Ureter (tissue), 1 donor: ENCODE measurements at regions not wholly inside any gene's neighbourhood (a gene's known extent, or its start where the extent isn't known, plus 50 kb on each side); places are given as distances from the start of the nearest gene placed in this dataset.
"Not testable (repeated sequence)": the region's sequence is repeated elsewhere in the genome, so short reads cannot be mapped to it uniquely, and the experiment has no call there.

Source experiments
- DNase-seq: peaks from one replicate; pipeline ENCODE4 v3.0.0-alpha.2; 2020; ENCODE audit warnings: low spot score
- donor health status: DM: yes; HTN: yes; CAD: no.

DNA sequence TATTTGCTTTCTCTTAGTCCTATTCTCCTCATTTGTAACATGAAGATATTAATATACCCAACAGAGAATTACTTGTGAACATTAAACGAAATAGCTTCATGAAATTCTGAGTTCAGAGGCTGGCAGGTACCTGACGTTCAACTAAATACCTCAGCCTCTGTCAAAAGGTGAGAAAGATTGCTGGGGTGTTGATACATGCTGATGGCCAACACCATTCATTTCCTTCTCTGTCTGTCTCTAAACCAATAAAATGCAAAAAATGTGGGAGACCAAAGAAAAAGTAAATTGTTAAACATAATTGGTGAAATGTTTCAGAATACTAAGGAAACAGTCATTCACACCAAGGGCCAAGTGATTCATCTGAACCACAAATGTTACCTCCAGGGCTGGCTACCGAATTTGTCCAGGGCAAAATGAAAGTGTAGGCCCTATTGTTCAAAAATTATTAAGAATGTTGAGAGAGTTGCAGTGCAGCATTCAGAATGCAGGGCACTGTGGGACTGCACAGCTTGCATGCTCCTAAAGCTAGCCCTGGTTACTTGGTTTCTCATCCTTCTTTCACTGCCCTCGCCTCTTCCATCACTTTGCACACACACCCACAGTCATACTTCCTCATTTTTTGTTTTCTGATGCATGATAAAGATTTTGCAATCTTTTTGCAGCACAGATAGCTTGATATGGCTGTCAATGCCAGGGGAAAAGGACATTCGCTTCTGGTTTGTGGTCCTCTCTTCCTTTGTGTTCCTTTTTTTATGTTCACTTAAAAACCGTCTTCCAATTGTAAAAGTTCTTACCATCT, 414.3 kb upstream of the NR5A2 start:
- DNase-seq = no peak

DNA sequence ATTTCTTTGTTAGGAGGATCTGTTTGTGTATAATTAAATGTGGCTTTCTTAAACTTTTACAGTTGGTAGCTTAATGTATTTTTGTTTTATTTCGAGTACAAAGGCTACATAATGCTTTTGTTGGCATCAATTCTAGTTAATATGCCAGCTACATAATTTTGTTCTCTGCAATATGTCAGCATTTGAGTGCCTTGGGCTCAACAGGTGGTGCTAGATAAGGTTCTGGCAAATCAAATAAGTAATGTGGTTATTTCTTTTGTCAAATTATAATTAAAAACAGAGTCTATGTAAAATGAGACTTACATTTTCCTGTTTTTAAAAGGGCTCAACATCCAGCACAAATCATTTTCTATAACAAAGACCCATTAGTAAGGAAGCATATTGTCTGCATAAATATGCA, 410.6 kb upstream of the NR5A2 start:
- no peak for DNase-seq

DNA sequence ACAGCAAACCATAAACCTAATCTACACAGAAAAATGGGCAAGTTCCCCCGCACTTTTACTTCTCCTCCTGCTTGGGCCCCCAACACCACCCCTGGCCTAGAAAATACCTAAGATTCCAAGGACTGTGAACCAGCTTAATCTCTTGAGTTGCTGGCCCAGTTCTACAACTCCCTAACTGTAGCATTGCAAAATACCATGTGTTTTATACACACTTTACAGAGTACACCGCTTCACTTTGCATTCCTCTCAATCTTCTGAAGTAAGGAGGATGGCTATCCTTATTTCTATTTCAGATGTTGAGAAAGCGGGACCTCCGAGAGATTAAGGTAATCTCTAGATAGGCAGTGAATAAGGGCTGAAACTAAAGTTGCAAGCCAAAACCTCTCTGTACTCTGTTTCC, 408.3 kb upstream of the NR5A2 start:
- DNase-seq = no peak

- DNase-seq = not testable (repeated sequence)
Observed at GRCh38 chr1:199626228-199626627, 401.3 kb upstream of the NR5A2 start.

DNA sequence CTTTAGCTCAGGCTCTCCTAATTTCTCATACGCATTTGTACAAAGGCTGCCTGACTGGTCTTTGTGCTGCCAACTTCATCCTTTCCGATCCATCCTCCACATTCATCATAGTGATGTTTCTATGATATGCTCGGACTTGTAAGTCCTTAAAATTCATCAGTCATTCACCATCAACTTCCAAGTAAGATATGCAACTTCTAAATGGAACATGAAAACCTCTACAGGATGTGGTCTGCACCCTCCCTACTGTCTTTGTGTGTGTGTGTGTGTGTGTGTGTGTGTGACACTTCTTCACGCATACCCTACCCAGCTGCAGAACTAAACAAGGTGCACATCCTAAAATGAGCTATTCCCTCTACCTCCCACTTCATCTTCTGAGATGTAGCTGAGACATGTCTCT, 397.9 kb upstream of the NR5A2 start:
- no peak for DNase-seq

- no peak for DNase-seq
Observed at GRCh38 chr1:199639453-199639852, 388.1 kb upstream of the NR5A2 start.

DNA sequence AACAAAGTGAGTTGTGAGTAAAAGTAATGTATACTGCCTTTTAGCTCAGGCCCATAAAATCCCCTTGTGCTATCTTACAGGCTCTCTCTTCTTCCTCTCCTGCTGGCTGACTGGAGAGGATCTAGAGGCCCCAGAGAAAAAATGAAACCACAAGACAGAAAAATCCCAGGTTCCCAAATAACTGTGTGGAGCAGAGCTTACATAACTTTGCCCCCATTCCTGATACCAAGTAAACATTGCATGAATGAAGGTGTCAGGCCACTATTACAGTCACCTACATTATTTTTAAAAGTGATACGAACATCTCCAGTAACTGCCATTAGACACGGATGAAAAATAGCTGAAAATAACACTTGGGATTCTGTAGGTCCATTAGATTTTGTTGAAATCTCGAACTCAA, 386.0 kb upstream of the NR5A2 start:
- DNase-seq = no peak

DNA sequence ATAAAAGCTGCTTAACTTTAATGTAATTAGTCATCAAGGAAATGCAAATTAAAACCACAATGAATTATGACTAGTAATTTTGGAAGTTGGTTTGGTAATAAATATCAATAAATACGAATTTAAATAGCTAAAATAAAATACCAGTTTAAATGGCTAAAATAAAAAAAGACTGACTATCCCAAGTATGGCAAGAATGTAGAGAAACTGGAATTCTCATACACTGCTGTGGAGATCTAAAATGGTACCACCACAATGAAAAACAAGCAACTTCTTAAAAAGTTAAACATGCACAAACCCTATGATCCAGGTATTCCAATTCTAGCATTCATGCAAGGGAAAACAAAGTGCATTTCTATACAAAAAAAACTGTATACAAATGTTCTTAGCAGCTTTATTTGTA, 382.6 kb upstream of the NR5A2 start:
- no peak for DNase-seq

DNA sequence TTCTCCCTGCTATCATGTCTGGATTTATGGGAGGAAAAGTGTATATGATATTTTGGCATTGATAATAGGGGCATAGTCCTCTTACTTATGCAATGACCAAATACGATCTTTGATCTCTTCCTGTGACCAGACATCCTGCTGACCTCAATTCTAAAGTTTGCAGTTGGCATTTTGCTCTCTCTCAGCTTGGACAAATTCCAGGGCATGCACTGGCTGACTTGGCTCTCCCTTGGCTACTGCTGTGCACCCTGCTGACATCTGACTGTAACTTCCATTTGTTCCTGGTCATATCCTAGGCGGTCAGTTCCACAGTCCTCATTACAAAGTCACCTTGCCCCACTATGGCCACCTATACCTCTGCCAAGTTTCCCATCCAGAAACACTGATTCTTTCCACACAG, 380.7 kb upstream of the NR5A2 start:
- DNase-seq = no peak

- DNase-seq = no peak
Observed at GRCh38 chr1:199657449-199657848, 370.1 kb upstream of the NR5A2 start.

DNA sequence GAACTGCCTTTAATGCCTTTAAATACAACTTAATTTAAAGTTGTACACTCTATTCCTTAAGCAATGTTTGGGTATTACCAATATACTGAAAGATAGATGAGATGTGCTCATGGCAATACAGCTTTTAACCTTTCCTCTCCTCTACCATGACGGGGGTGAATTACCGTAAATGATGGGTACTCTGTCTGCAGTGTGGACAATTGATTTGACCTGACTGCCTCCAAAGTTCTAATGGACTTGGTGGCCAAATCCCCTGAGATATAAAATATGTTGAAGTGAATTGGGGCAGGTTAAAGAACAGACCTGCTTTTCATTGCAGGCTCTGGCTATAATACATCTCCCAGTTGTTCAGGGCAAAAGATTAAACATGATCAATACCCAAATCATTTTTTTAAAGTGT, 367.4 kb upstream of the NR5A2 start:
- DNase-seq = no peak

- DNase-seq = no peak
Observed at GRCh38 chr1:199665371-199665770, 362.1 kb upstream of the NR5A2 start.

DNA sequence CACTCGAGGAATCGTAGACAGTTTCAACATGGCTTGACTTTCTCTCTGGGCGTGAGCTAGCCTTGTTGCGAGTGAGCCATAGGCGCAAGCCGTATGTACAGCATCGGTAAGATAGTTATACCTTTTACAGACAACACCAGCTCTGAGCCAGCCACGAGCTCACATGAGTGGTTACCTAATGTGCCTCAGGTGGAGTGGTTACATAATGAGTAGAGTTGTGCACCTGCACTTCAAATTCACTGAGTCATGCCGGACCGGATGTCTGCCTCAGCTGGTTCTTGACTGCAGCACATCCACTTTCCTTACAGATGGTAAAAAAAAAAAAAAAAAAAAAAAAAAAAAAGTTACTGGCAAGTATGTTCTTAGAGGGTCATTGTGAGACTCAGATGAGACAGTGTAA, 360.4 kb upstream of the NR5A2 start:
- DNase-seq = no peak

- no peak for DNase-seq
Observed at GRCh38 chr1:199669916-199670315, 357.6 kb upstream of the NR5A2 start.

GRCh38 chr1:199671684-199672083, 355.8 kb upstream of the NR5A2 start:
- no peak for DNase-seq

DNA sequence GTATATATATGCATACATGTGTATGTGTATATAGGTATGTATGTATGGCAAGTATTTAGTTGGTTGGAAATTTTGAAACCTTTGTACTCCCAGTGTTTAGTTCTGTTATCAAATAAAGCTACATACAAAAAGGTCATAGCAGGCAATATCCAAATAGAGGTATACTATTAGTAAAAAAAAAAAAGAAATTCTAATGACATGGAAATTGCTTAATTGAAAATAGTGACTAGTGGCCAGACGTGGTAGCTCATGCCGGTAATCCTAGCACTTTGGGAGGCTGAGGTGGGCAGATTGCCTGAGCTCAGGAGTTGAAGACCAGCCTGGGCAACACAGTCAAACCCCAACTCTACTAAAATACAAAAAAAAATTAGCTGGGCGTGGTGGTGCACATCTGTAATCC, 351.6 kb upstream of the NR5A2 start:
- no peak for DNase-seq

DNA sequence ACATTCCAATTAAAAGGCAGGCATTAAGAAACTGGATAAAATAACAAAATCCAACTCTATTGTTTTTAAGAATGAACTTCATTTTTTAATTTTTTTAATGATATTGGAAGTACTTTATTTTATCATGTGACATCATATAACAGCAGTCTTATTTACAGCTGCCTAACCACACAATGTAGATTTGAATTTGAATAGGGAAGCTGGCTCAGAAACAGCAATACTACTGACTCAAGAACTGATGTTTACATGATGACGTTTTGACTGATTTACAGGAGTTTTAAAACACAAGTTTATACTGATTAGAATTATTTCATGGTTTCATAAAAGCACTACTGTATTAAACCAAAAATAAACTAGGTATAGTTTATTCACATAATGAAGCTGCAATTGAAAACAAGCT, 348.7 kb upstream of the NR5A2 start:
- DNase-seq = no peak

- no peak for DNase-seq
Observed at GRCh38 chr1:199682081-199682480, 345.4 kb upstream of the NR5A2 start.

DNA sequence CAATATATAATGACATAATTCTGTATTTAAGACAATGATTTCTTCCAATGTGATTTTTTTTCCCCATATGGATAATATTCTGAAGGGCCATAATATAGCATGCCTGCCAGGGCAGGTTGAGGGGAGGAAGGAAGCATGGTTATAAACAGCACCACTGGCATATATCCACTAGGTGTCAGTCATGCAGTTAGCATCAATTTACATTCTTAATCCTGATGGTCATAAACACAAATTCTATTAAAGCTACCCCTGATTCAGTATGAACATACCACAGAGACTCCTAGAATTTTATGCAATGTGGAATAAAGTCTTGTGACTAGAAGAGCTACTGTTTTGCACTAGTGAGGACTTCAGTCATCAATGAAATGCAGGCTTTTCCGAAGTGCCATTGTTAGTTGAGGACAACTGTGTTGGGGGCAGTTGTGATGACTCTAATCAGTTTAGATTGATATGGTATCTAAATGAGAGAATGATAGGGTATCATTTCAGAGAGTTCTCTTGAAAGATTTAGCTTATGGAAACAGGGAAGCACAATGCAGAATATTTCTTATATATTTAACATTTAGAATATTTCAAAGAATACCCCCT, 342.7 kb upstream of the NR5A2 start:
- DNase-seq = peak; percentile 44

DNA sequence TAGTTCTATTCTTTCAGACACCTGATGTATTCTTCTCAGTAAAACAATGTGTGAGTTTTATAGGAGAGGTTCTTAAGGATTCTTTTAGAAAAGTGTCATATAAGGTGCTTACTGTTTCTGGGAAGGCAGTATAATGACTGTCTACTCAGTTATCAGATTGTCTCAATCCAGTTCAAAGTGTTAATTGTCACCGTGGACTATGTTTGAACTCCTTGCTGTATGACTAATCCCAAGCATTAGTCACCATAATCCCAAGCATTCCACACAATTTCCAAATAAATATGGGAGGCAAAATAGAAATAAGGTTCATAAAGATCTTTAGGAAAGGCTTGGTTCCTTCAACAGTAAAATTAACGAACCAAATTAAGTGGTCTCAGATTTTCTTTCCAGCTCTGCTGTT, 342.1 kb upstream of the NR5A2 start:
- no peak for DNase-seq

DNA sequence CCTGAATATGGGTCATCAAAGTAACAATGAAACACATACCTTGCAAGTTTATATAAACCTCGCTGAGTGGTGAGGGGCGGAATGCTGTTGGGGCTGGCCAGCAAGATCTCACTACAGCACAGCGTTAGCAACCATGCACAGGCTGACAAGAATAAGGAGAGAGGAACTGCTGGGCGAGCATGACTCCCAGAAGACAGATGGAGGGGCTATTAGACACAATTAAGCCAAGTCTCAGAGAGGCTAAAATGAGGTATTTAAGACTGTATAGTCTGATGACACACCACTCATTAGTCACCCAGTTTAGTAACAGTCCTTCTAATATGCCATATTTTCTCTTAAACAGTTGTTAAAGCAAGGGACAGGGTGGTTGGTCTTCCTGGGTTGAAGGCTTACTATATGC, 340.2 kb upstream of the NR5A2 start:
- DNase-seq = no peak

DNA sequence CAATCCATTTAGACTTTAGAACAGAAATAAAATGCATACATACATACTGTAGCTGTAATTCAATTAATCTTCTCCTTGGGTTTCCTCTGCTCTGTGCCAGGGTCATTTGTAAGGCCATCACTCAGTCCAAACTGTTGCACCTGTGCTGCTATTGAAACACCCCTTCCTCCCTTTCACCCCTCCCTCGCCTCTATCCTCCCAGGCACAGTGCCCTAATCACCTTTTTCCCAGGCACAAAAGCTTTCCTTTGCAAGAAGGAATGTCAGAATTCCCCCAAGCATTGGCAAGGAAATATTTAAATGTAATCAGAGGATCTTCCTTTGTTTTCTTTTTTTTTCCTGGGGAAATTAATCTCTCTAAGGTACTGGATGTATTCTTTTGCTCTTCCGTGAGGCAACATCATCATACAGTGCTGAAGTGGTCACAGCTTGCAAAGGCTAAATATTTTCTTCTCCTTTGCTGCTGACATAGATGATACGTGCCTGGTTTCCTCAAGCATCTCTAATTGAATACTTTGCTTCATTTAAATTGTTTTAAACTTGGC, 339.3 kb upstream of the NR5A2 start:
- DNase-seq = no peak

DNA sequence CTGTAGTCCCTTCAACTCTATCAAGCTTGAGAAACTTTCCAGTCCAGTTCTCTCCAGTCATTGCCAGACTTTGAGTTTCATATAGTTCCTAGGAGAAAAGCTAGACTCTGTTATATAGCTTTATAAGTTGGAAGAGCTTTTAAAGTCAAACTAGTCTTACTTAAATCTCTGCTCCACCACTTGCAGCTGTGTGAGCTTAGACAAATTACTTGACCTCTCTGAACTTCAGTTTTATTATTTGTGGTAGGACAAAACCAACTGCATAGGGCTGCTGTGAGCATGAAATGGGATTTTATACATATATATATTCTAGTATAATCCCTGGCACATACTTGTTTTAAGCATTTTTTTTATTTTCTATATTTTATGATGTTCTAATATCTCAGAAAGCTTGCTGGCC, 338.7 kb upstream of the NR5A2 start:
- no peak for DNase-seq

- DNase-seq = no peak
Observed at GRCh38 chr1:199690496-199690895, 337.0 kb upstream of the NR5A2 start.
